SJCRH30 (cell line): ENCODE measurements at regions not wholly inside any gene's neighbourhood (a gene's known extent, or its start where the extent isn't known, plus 50 kb on each side); places are given as distances from the start of the nearest gene placed in this dataset.

ENCODE experiments used
- DNase-seq, 2 experiments: peaks; one replicate each; pipeline ENCODE4 v3.0.0-alpha.2; 2015 to 2020
- H3K27ac ChIP-seq: fragments of 250-450 bp; sonication (Bioruptor Pico); 2 replicates; pipeline ENCODE4 v1.5.1; 2020; ENCODE audit warnings: mild to moderate bottlenecking, moderate library complexity
- H3K27me3 ChIP-seq: fragments of 250-450 bp; sonication (Bioruptor Pico); 2 replicates; pipeline ENCODE4 v1.5.1; 2020; ENCODE audit warnings: mild to moderate bottlenecking, moderate library complexity
- H3K36me3 ChIP-seq: fragments of 250-450 bp; sonication (Bioruptor Pico); 2 replicates; pipeline ENCODE4 v1.5.1; 2020; ENCODE audit warnings: mild to moderate bottlenecking, moderate library complexity
- H3K4me1 ChIP-seq: fragments of 250-450 bp; sonication (Bioruptor Pico); 2 replicates; pipeline ENCODE4 v1.5.1; 2020; ENCODE audit warnings: mild to moderate bottlenecking, moderate library complexity
- H3K4me3 ChIP-seq: fragments of 250-450 bp; sonication (Bioruptor Pico); 2 replicates; pipeline ENCODE4 v1.5.1; 2020; ENCODE audit warnings: mild to moderate bottlenecking, moderate library complexity
- H3K9me3 ChIP-seq: fragments of 250-450 bp; sonication (Bioruptor Pico); replicated peaks from 2 replicates; pipeline ENCODE4 v1.5.1; 2020; ENCODE audit warnings: mild to moderate bottlenecking, moderate library complexity

- H3K4me3 ChIP-seq = no peak overlapping the region
- H3K27me3 ChIP-seq = 0 out of 2 replicates have a peak, but pooled peaks cover 4% of the 10 kb centered on the region
- no peak overlapping the region for H3K27ac ChIP-seq
- DNase-seq = no peak
- no peaks in the 10 kb centered on the region for H3K36me3 ChIP-seq
- no peaks in the 10 kb centered on the region for H3K9me3 ChIP-seq
- H3K4me1 ChIP-seq = peaks cover 11% of the 10 kb centered on the region
Observed at GRCh38 chr3:193774916-193775285, 181.9 kb downstream of the OPA1 start.

- Histone ChIP-seq H3K27ac (no peak overlapping the region), H3K4me1 (peaks cover 15% of the 10 kb centered on the region), H3K27me3 (0 out of 2 replicates have a peak, but pooled peaks cover 4% of the 10 kb centered on the region), H3K36me3 (no peaks in the 10 kb centered on the region), H3K9me3 (no peaks in the 10 kb centered on the region), H3K4me3 (no peak overlapping the region)
- no peak for DNase-seq
Observed at GRCh38 chr3:193775421-193776077, 182.5 kb downstream of the OPA1 start.

- Histone ChIP-seq H3K27me3 (0 out of 2 replicates have a peak, but pooled peaks cover 4% of the 10 kb centered on the region), H3K4me3 (no peak overlapping the region), H3K9me3 (no peaks in the 10 kb centered on the region), H3K27ac (no peak overlapping the region), H3K4me1 (peaks cover 21% of the 10 kb centered on the region), H3K36me3 (no peaks in the 10 kb centered on the region)
- DNase-seq = no peak
Observed at GRCh38 chr3:193776626-193777358, 183.8 kb downstream of the OPA1 start.

- Histone ChIP-seq H3K9me3 (no peaks in the 10 kb centered on the region), H3K27ac (no peak overlapping the region), H3K4me3 (no peak overlapping the region), H3K27me3 (0 out of 2 replicates have a peak, but pooled peaks cover 4% of the 10 kb centered on the region), H3K36me3 (no peaks in the 10 kb centered on the region), H3K4me1 (peaks cover 15% of the 10 kb centered on the region)
- DNase-seq = peak; percentile 14 to 36
Observed at GRCh38 chr3:193777524-193777923, 184.5 kb downstream of the OPA1 start.

GRCh38 chr3:193778676-193779075 is 185.7 kb downstream of the OPA1 start:
- H3K4me1 ChIP-seq = peaks cover 10% of the 10 kb centered on the region
- no peak for DNase-seq
- no peaks in the 10 kb centered on the region for H3K36me3 ChIP-seq
- no peak overlapping the region for H3K27ac ChIP-seq
- H3K4me3 ChIP-seq = no peak overlapping the region
- H3K9me3 ChIP-seq = no peaks in the 10 kb centered on the region
- 0 out of 2 replicates have a peak, but pooled peaks cover 4% of the 10 kb centered on the region for H3K27me3 ChIP-seq

GRCh38 chr3:193779933-193780332 is 186.9 kb downstream of the OPA1 start:
- Histone ChIP-seq H3K4me3 (no peak overlapping the region), H3K27ac (no peak overlapping the region), H3K9me3 (no peaks in the 10 kb centered on the region), H3K36me3 (no peaks in the 10 kb centered on the region), H3K27me3 (0 out of 2 replicates have a peak, but pooled peaks cover 4% of the 10 kb centered on the region), H3K4me1 (peaks cover 10% of the 10 kb centered on the region)
- DNase-seq = no peak

GRCh38 chr3:193780397-193780796 is 187.4 kb downstream of the OPA1 start:
- Histone ChIP-seq H3K27me3 (0 out of 2 replicates have a peak, but pooled peaks cover 4% of the 10 kb centered on the region), H3K4me3 (no peak overlapping the region), H3K4me1 (peaks cover 10% of the 10 kb centered on the region), H3K9me3 (no peaks in the 10 kb centered on the region), H3K36me3 (no peaks in the 10 kb centered on the region), H3K27ac (no peak overlapping the region)
- DNase-seq = no peak

- 0 out of 2 replicates have a peak, but pooled peaks cover 4% of the 10 kb centered on the region for H3K27me3 ChIP-seq
- peak; percentile 73 to 87 for DNase-seq
Observed at GRCh38 chr3:193780810-193781478, 187.9 kb downstream of the OPA1 start.

GRCh38 chr3:193782276-193782647 is 189.3 kb downstream of the OPA1 start:
- Histone ChIP-seq H3K27me3 (0 out of 2 replicates have a peak, but pooled peaks cover 4% of the 10 kb centered on the region), H3K27ac (no peak overlapping the region)

More at GRCh38 chr3:193780810-193781478, 187.9 kb downstream of the OPA1 start:
- Histone ChIP-seq H3K27ac (no peak overlapping the region), H3K4me1 (peaks cover 10% of the 10 kb centered on the region), H3K4me3 (no peak overlapping the region), H3K9me3 (no peaks in the 10 kb centered on the region), H3K36me3 (no peaks in the 10 kb centered on the region)

GRCh38 chr3:193782747-193783146 is 189.7 kb downstream of the OPA1 start:
- DNase-seq = no peak
- Histone ChIP-seq H3K9me3 (no peaks in the 10 kb centered on the region), H3K27me3 (0 out of 2 replicates have a peak, but pooled peaks cover 3% of the 10 kb centered on the region), H3K4me1 (peaks cover 10% of the 10 kb centered on the region), H3K27ac (no peak overlapping the region), H3K4me3 (no peak overlapping the region), H3K36me3 (no peaks in the 10 kb centered on the region)

More at GRCh38 chr3:193782276-193782647, 189.3 kb downstream of the OPA1 start:
- no peak for DNase-seq
- no peak overlapping the region for H3K4me3 ChIP-seq
- no peaks in the 10 kb centered on the region for H3K9me3 ChIP-seq
- no peaks in the 10 kb centered on the region for H3K36me3 ChIP-seq
- peaks cover 10% of the 10 kb centered on the region for H3K4me1 ChIP-seq

- Histone ChIP-seq H3K27me3 (no peaks in the 10 kb centered on the region), H3K9me3 (no peaks in the 10 kb centered on the region), H3K27ac (no peak overlapping the region), H3K4me3 (no peak overlapping the region), H3K36me3 (no peaks in the 10 kb centered on the region), H3K4me1 (peaks cover 10% of the 10 kb centered on the region)
- no peak for DNase-seq
Observed at GRCh38 chr3:193783166-193783896, 190.3 kb downstream of the OPA1 start.

- Histone ChIP-seq H3K27ac (no peak overlapping the region), H3K9me3 (no peaks in the 10 kb centered on the region), H3K4me1 (peaks cover 22% of the 10 kb centered on the region), H3K4me3 (no peak overlapping the region), H3K36me3 (no peaks in the 10 kb centered on the region), H3K27me3 (no peaks in the 10 kb centered on the region)
- no peak for DNase-seq
Observed at GRCh38 chr3:193784822-193785221, 191.8 kb downstream of the OPA1 start.

GRCh38 chr3:193787496-193787870 is 194.5 kb downstream of the OPA1 start:
- Histone ChIP-seq H3K4me3 (no peak overlapping the region), H3K36me3 (no peaks in the 10 kb centered on the region), H3K4me1 (peaks cover 16% of the 10 kb centered on the region; the same call in 1 of the 2 replicates), H3K27me3 (no peaks in the 10 kb centered on the region), H3K9me3 (no peaks in the 10 kb centered on the region), H3K27ac (no peak overlapping the region)
- no peak for DNase-seq

- no peak overlapping the region for H3K4me3 ChIP-seq
- H3K36me3 ChIP-seq = no peaks in the 10 kb centered on the region
- H3K4me1 ChIP-seq = peaks cover 16% of the 10 kb centered on the region; the same call in 1 of the 2 replicates
- no peaks in the 10 kb centered on the region for H3K9me3 ChIP-seq
- no peak overlapping the region for H3K27ac ChIP-seq
- no peaks in the 10 kb centered on the region for H3K27me3 ChIP-seq
- peak; percentile 62 to 88 for DNase-seq
Observed at GRCh38 chr3:193788189-193788991, 195.4 kb downstream of the OPA1 start.
